IMR-90 (cell line): ENCODE measurements at regions not wholly inside any gene's neighbourhood (a gene's known extent, or its start where the extent isn't known, plus 50 kb on each side); places are given as distances from the start of the nearest gene placed in this dataset.

ENCODE experiments used
- CEBPB ChIP-seq: IDR thresholded peaks from 2 replicates; pipeline ENCODE4 v1.6.1; 2012; ENCODE audit warnings: low read depth, low read length, improper control_type of control experiment
- FOS ChIP-seq: fragments of 150-350 bp; IDR thresholded peaks from 2 replicates; pipeline ENCODE4 v1.6.1; 2016; ENCODE audit warnings: low read depth, low read length
- MAZ ChIP-seq: IDR thresholded peaks from 2 replicates; pipeline ENCODE4 v1.6.1; 2012; ENCODE audit warnings: low read depth, mild to moderate bottlenecking, low read length, improper control_type of control experiment, moderate library complexity, borderline replicate concordance
- MXI1 ChIP-seq: IDR thresholded peaks from 2 replicates; pipeline ENCODE4 v1.6.1; 2012; ENCODE audit warnings: low read depth, mild to moderate bottlenecking, low read length, moderate library complexity, borderline replicate concordance
- POLR2A ChIP-seq: IDR thresholded peaks from 2 replicates; pipeline ENCODE4 v1.6.1; 2012; ENCODE audit warnings: mild to moderate bottlenecking, low read depth, low read length
- RAD21 ChIP-seq: IDR thresholded peaks from 2 replicates; pipeline ENCODE4 v1.6.1; 2012; ENCODE audit warnings: low read length, improper control_type of control experiment
- RFX5 ChIP-seq: IDR thresholded peaks from 2 replicates; pipeline ENCODE4 v1.8.0; 2012; ENCODE audit warnings: low read depth, mild to moderate bottlenecking, low read length, moderate library complexity
- TF ChIP-seq, protein P1 (sequence below): conservative IDR thresholded peaks from 2 replicates; pipeline ENCODE4 v1.5.1; 2012; ENCODE audit warnings: mild to moderate bottlenecking, low read depth, low read length, improper control_type of control experiment
- TF ChIP-seq, protein P2 (sequence below): fragments of 150-350 bp; IDR thresholded peaks from 2 replicates; pipeline ENCODE4 v1.6.1; 2017; ENCODE audit warnings: mild to moderate bottlenecking, antibody characterized with exemption, low read length, low read depth

DNA sequence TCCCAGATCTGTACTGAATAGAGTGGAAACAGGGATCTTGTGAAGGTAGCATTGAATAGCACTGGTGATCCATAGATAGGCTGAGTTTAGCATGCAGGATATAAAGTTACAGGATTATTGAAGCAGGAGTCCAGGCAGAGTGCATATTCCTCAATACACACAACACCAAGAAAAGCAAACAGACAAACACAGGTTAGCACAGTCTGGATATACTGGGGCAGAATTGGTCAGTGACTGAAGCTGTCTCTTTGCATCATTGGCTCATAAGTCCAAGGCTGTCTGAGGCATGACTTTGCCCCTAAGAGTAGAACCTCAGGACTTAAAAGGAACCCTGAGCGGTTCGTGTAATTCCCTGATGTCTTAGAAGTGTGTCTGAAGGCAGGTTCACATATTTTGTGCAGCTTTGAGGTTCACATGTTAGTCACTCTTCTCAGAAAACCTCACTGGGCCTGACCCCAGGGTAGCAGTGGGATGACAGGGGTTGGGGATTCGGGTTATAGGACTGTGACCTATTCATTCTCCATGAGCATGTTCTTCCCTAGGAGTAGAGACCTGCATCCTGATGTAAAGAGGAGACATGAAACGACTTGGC lies 134.6 kb downstream of the AASDH start:
- no peak for TF ChIP-seq RAD21
- TF ChIP-seq, protein P1, sequence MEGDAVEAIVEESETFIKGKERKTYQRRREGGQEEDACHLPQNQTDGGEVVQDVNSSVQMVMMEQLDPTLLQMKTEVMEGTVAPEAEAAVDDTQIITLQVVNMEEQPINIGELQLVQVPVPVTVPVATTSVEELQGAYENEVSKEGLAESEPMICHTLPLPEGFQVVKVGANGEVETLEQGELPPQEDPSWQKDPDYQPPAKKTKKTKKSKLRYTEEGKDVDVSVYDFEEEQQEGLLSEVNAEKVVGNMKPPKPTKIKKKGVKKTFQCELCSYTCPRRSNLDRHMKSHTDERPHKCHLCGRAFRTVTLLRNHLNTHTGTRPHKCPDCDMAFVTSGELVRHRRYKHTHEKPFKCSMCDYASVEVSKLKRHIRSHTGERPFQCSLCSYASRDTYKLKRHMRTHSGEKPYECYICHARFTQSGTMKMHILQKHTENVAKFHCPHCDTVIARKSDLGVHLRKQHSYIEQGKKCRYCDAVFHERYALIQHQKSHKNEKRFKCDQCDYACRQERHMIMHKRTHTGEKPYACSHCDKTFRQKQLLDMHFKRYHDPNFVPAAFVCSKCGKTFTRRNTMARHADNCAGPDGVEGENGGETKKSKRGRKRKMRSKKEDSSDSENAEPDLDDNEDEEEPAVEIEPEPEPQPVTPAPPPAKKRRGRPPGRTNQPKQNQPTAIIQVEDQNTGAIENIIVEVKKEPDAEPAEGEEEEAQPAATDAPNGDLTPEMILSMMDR = no peak
- no peak for TF ChIP-seq CEBPB
- TF ChIP-seq MXI1 = no peak
- no peak for TF ChIP-seq POLR2A
- TF ChIP-seq RFX5 = no peak
- TF ChIP-seq, protein P2, sequence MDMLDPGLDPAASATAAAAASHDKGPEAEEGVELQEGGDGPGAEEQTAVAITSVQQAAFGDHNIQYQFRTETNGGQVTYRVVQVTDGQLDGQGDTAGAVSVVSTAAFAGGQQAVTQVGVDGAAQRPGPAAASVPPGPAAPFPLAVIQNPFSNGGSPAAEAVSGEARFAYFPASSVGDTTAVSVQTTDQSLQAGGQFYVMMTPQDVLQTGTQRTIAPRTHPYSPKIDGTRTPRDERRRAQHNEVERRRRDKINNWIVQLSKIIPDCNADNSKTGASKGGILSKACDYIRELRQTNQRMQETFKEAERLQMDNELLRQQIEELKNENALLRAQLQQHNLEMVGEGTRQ = no peak
- no peak for TF ChIP-seq FOS
- no peak for TF ChIP-seq MAZ
